Body of pancreas (tissue), 4 donors: ENCODE measurements at regions not wholly inside any gene's neighbourhood (a gene's known extent, or its start where the extent isn't known, plus 50 kb on each side); places are given as distances from the start of the nearest gene placed in this dataset. TPM values are rescaled to one million over a fixed set of nuclear protein-coding genes. Genes with fewer than 3 reads are reported as not detected.

Experiments used
- ATAC-seq: fragments of 150-250 bp; one replicate; pipeline ENCODE4 v1.9.1; 2016
- DNase-seq, 4 donors: peaks; one replicate each; pipeline ENCODE4 v3.0.0-alpha.2; 2019
- H3K27ac ChIP-seq, 4 donors: fragments of 200-600 bp; sonication (generic); 1 replicate in 3 of 4; 2 replicates in 1 of 4; pipeline versions ENCODE4 v1.5.1 to v1.6.1; 2016 to 2019; ENCODE audit warnings: mild to moderate bottlenecking in 1 of 4, mixed read lengths in 1 of 4, moderate library complexity in 1 of 4
- H3K27me3 ChIP-seq, 2 donors: fragments of 200-600 bp; sonication (generic); one replicate each; pipeline ENCODE4 v1.6.0; 2016; ENCODE audit warnings: mild to moderate bottlenecking in 1 of 2
- H3K36me3 ChIP-seq, 2 donors: fragments of 200-600 bp; sonication (generic); replicated peaks in 1 of 2; 2 replicates each; pipeline ENCODE4 v1.5.1; 2016; ENCODE audit warnings: low read depth in 2 of 2; ENCODE audit not compliant: insufficient read depth in 1 of 2
- H3K4me1 ChIP-seq: fragments of 200-600 bp; sonication (generic); one replicate; pipeline ENCODE4 v1.6.0; 2016
- H3K4me3 ChIP-seq, 2 donors: fragments of 200-600 bp; sonication (generic); 1 replicate in 1 of 2; 2 replicates in 1 of 2; pipeline ENCODE4 v1.5.1; 2016 to 2019
- H3K9me3 ChIP-seq, 3 donors: fragments of 200-600 bp; sonication (generic); 1 replicate in 2 of 3; 2 replicates in 1 of 3; pipeline ENCODE4 v1.5.1; 2016
- POLR2A ChIP-seq, 3 donors: fragments of 450-650 bp; IDR thresholded peaks; one replicate each; pipeline ENCODE4 v1.6.1; 2016; ENCODE audit warnings: antibody characterized with exemption in 3 of 3, mild to moderate bottlenecking in 2 of 3
- WGBS, 2 donors: methylation state at CpG; one replicate each; pipeline ENCODE4 v1.1.5; 2017; 5-methylcytosine and 5-hydroxymethylcytosine counted together
- intact Hi-C: fragments of 100-400 bp; cut with DNase I; formaldehyde crosslinking; loops from one replicate; pipeline ENCODE4 v1.15.1; 2023
- small RNA-seq: library from RNA; depleted of rRNA; stranded (forward); fragments of <200 nt; gene quantifications from one replicate; pipeline ENCODE3, GENCODE V24; 2016
- TF ChIP-seq, protein P1 (sequence below), 7 experiments: fragments of 450-650 bp in 4 of 7; fragments of 200-600 bp in 3 of 7; sonication (generic) in 3 of 7; IDR thresholded peaks; one replicate each; pipeline ENCODE4 v1.5.1; 2016 to 2019; ENCODE audit warnings: antibody characterized with exemption in 7 of 7

GRCh38 chr1:182118851-182119250, 57.3 kb upstream of the ZNF648 start:
- ATAC-seq (no peak), DNase-seq (no peak)
- H3K36me3 ChIP-seq, result no peaks in the 10 kb centered on the region
- no peak for TF ChIP-seq POLR2A (IDR thresholded peaks at IDR 0.05)
- TF ChIP-seq, protein P1, sequence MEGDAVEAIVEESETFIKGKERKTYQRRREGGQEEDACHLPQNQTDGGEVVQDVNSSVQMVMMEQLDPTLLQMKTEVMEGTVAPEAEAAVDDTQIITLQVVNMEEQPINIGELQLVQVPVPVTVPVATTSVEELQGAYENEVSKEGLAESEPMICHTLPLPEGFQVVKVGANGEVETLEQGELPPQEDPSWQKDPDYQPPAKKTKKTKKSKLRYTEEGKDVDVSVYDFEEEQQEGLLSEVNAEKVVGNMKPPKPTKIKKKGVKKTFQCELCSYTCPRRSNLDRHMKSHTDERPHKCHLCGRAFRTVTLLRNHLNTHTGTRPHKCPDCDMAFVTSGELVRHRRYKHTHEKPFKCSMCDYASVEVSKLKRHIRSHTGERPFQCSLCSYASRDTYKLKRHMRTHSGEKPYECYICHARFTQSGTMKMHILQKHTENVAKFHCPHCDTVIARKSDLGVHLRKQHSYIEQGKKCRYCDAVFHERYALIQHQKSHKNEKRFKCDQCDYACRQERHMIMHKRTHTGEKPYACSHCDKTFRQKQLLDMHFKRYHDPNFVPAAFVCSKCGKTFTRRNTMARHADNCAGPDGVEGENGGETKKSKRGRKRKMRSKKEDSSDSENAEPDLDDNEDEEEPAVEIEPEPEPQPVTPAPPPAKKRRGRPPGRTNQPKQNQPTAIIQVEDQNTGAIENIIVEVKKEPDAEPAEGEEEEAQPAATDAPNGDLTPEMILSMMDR (IDR thresholded peaks at IDR 0.05), result no peak
- H3K4me1 ChIP-seq, result peaks cover 37% of the 10 kb centered on the region
- H3K9me3 ChIP-seq, result no peaks in the 10 kb centered on the region
- intact Hi-C loops, result no loop called here
- H3K4me3 ChIP-seq, result no peak overlapping the region
- H3K27ac ChIP-seq, result no peak overlapping the region
- no peaks in the 10 kb centered on the region for H3K27me3 ChIP-seq

GRCh38 chr1:182114627-182115023, 53.1 kb upstream of the ZNF648 start:
- DNase-seq, result no peak
- H3K4me3 ChIP-seq, result no peak overlapping the region
- ATAC-seq, result no peak
- H3K27me3 ChIP-seq, result no peaks in the 10 kb centered on the region
- H3K36me3 ChIP-seq, result no peaks in the 10 kb centered on the region
- H3K9me3 ChIP-seq, result no peaks in the 10 kb centered on the region
- WGBS, 2 donors, result 69 to 74% methylated on average over 6 to 9 of the region's 9 CpGs
- TF ChIP-seq POLR2A (IDR thresholded peaks at IDR 0.05), result no peak
- TF ChIP-seq, protein P1 (IDR thresholded peaks at IDR 0.05), result no peak
- peaks cover 6% of the 10 kb centered on the region for H3K4me1 ChIP-seq
- H3K27ac ChIP-seq, result no peak overlapping the region
- intact Hi-C loops, result no loop called here

GRCh38 chr1:182113879-182114626, 52.5 kb upstream of the ZNF648 start:
- intact Hi-C loops, result no loop called here
- Histone ChIP-seq H3K27ac (no peak overlapping the region), H3K27me3 (no peaks in the 10 kb centered on the region), H3K36me3 (no peaks in the 10 kb centered on the region), H3K9me3 (no peaks in the 10 kb centered on the region), H3K4me3 (no peak overlapping the region), H3K4me1 (peaks cover 6% of the 10 kb centered on the region)
- no peak for TF ChIP-seq POLR2A (IDR thresholded peaks at IDR 0.05)
- TF ChIP-seq, protein P1 (IDR thresholded peaks at IDR 0.05), result no peak
- no peak for DNase-seq
- peak; percentile 45 for ATAC-seq
- 35 to 46% methylated on average over 9 of the region's 9 CpGs for WGBS, 2 donors

- DNase-seq, result peak; percentile 20 to 63 (median 38)
- Histone ChIP-seq H3K4me3 (no peak overlapping the region), H3K9me3 (no peaks in the 10 kb centered on the region), H3K4me1 (peaks cover 6% of the 10 kb centered on the region), H3K27ac (no peak overlapping the region), H3K36me3 (no peaks in the 10 kb centered on the region), H3K27me3 (no peaks in the 10 kb centered on the region)
- no peak for TF ChIP-seq POLR2A (IDR thresholded peaks at IDR 0.05)
- TF ChIP-seq, protein P1 (IDR thresholded peaks at IDR 0.05), result no peak
- WGBS, 2 donors, result 63 to 71% methylated on average over 5 of the region's 5 CpGs
- intact Hi-C loops, result no loop called here
- ATAC-seq, result no peak
These were observed 50.0 kb upstream of the ZNF648 start for GRCh38 chr1:182111496-182111895.

Small RNA genes in the stretch of these regions (small RNA-seq; reads per million reads assigned to genes)
- gene RNU6-152P, result not detected
